ENCODE measurements at regions not wholly inside any gene's neighbourhood (a gene's known extent, or its start where the extent isn't known, plus 50 kb on each side); places are given as distances from the start of the nearest gene placed in this dataset.

GRCh38 chr11:105332171-105332570 lies 192.6 kb upstream of the CARD18 start:
- Histone ChIP-seq H3K79me2 (ENCODE audit: control insufficient read depth, insufficient read depth, low read length) (no peaks in the 10 kb centered on the region), H4K20me1 (replicated peaks; ENCODE audit: control insufficient read depth, insufficient read depth, low read length) (no peaks in the 10 kb centered on the region), H3K36me3 (ENCODE audit: control insufficient read depth, insufficient read depth, low read length) (no peaks in the 10 kb centered on the region), H2AFZ (ENCODE audit: low read depth, low read length) (no peak overlapping the region), H3K4me3 (no peak overlapping the region), H3K4me2 (ENCODE audit: insufficient read depth, low read length) (no peak overlapping the region), H3K27ac (ENCODE audit: extremely low read depth, low read depth, low read length) (no peak overlapping the region), H3K9ac (ENCODE audit: insufficient read depth in 1 of 2, low read depth in 2 of 2, low read length in 2 of 2) (no peak overlapping the region), H3K9me1 (ENCODE audit: control insufficient read depth, insufficient read depth, low read length) (no peaks in the 10 kb centered on the region), H3K9me3 (replicated peaks; ENCODE audit: control insufficient read depth, insufficient read depth, low read depth, low read length) (no peaks in the 10 kb centered on the region), H3K27me3 (ENCODE audit: control insufficient read depth in 2 of 2, insufficient read depth in 2 of 2, low read length in 2 of 2) (no peaks in the 10 kb centered on the region), H3K4me1 (replicated peaks in 1 of 2; ENCODE audit: control insufficient read depth in 2 of 2, insufficient read depth in 2 of 2, low read length in 2 of 2) (no peaks in the 10 kb centered on the region)
- DNase-seq (ENCODE audit: extremely low read depth in 1 of 4, low spot score in 3 of 4) (no peak), FAIRE-seq (no peak), ATAC-seq (no peak)
- 43% methylated on average over 3 of the region's 3 CpGs for WGBS (ENCODE audit: insufficient coverage, low coverage, missing lambda C conversion rate)
- BruUV-seq (replicated peaks), result no TSS peak
- ChIA-PET POLR2A (no interaction called here), CTCF (ENCODE audit: low intra/inter-chr PET ratio) (no interaction called here)
- in situ Hi-C loops (cut with MboI), result no loop called here
- intact Hi-C loops (cut with micrococcal nuclease), result no loop called here
- TF ChIP-seq E2F5 (CRISPR knock-in tag; IDR thresholded peaks at IDR 0.05), result no peak
- TF ChIP-seq ZC3H4 (CRISPR knock-in tag; IDR thresholded peaks at IDR 0.05; ENCODE audit: borderline replicate concordance), result no peak
- no peak for TF ChIP-seq PHF8 (IDR thresholded peaks at IDR 0.05; ENCODE audit: borderline replicate concordance, low read length)
- no peak for TF ChIP-seq ZNF318 (IDR thresholded peaks at IDR 0.05; ENCODE audit: borderline replicate concordance in 1 of 2, low read depth in 1 of 2)
- no peak for TF ChIP-seq POU5F1 (IDR thresholded peaks at IDR 0.05; ENCODE audit: borderline replicate concordance, low read depth, low read length, partially characterized antibody)
- no peak for TF ChIP-seq SP1 (CRISPR knock-in tag; IDR thresholded peaks at IDR 0.05)
- no peak for TF ChIP-seq EP400 (IDR thresholded peaks at IDR 0.05)
- TF ChIP-seq ZNF124 (CRISPR knock-in tag; IDR thresholded peaks at IDR 0.05), result no peak
- no peak for TF ChIP-seq ZNF280B (CRISPR knock-in tag; IDR thresholded peaks at IDR 0.05)
- no peak for TF ChIP-seq MTA3 (IDR thresholded peaks at IDR 0.05; ENCODE audit: borderline replicate concordance)
- no peak for TF ChIP-seq BRF2 (IDR thresholded peaks at IDR 0.05; ENCODE audit: borderline replicate concordance, insufficient read depth, insufficient read length)
